Breast epithelium (tissue), 3 donors: ENCODE measurements at regions not wholly inside any gene's neighbourhood (a gene's known extent, or its start where the extent isn't known, plus 50 kb on each side); places are given as distances from the start of the nearest gene placed in this dataset.

ENCODE experiments used
- POLR2A ChIP-seq: fragments of 450-650 bp; IDR thresholded peaks from one replicate; pipeline ENCODE4 v1.6.1; 2016; ENCODE audit warnings: antibody characterized with exemption, mild to moderate bottlenecking, moderate library complexity
- TF ChIP-seq, protein P1 (sequence below), 3 donors: fragments of 450-650 bp; IDR thresholded peaks; one replicate each; pipeline ENCODE4 v1.5.1; 2016 to 2017; ENCODE audit warnings: antibody characterized with exemption in 3 of 3, mild to moderate bottlenecking in 3 of 3, moderate library complexity in 3 of 3

DNA sequence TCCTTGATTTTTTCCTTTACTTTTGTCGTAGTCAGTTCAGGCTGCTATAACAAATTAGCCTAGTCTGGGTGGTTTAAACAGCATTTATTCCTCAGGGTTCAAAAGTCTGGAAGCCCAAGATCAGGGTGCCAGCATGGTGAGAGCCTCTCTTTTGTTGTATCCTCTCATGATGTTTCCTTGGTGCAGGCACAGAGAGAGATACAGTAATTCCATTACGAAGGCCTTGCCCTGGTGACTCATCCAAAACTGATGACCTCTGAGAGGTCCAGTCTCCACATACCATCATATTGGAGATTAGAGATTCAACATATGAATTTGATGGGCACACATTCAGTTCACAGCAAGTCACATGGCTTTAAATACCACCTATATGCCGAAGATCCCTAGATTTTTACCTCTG is 253.8 kb downstream of the CYRIA start:
- TF ChIP-seq, protein P1, sequence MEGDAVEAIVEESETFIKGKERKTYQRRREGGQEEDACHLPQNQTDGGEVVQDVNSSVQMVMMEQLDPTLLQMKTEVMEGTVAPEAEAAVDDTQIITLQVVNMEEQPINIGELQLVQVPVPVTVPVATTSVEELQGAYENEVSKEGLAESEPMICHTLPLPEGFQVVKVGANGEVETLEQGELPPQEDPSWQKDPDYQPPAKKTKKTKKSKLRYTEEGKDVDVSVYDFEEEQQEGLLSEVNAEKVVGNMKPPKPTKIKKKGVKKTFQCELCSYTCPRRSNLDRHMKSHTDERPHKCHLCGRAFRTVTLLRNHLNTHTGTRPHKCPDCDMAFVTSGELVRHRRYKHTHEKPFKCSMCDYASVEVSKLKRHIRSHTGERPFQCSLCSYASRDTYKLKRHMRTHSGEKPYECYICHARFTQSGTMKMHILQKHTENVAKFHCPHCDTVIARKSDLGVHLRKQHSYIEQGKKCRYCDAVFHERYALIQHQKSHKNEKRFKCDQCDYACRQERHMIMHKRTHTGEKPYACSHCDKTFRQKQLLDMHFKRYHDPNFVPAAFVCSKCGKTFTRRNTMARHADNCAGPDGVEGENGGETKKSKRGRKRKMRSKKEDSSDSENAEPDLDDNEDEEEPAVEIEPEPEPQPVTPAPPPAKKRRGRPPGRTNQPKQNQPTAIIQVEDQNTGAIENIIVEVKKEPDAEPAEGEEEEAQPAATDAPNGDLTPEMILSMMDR (IDR thresholded peaks at IDR 0.05) = no peak
- TF ChIP-seq POLR2A = no peak
